KMS-11 (cell line): ENCODE measurements at regions not wholly inside any gene's neighbourhood (a gene's known extent, or its start where the extent isn't known, plus 50 kb on each side); places are given as distances from the start of the nearest gene placed in this dataset.

Experiments used
- H2AFZ ChIP-seq: fragments of 200-600 bp; sonication (generic); 2 replicates; pipeline ENCODE4 v1.6.1; 2016; ENCODE audit warnings: antibody characterized with exemption, mixed run types, low read depth
- H3K27ac ChIP-seq: fragments of 200-600 bp; sonication (generic); 2 replicates; pipeline ENCODE4 v1.6.1; 2016; ENCODE audit warnings: mild to moderate bottlenecking, mixed run types
- H3K27me3 ChIP-seq: fragments of 200-600 bp; sonication (generic); 2 replicates; pipeline ENCODE4 v1.6.1; 2017; ENCODE audit warnings: mild to moderate bottlenecking, low read depth, mixed run types, moderate library complexity; ENCODE audit not compliant: insufficient read depth
- H3K36me3 ChIP-seq: fragments of 200-600 bp; sonication (generic); 2 replicates; pipeline ENCODE4 v1.6.1; 2017; ENCODE audit warnings: mild to moderate bottlenecking, mixed run types; ENCODE audit not compliant: insufficient read depth
- H3K4me1 ChIP-seq: fragments of 200-600 bp; sonication (generic); 2 replicates; pipeline ENCODE4 v1.6.1; 2016; ENCODE audit warnings: mild to moderate bottlenecking, low read depth, mixed run types; ENCODE audit not compliant: poor library complexity, severe bottlenecking
- H3K4me2 ChIP-seq: fragments of 200-600 bp; sonication (generic); 2 replicates; pipeline ENCODE4 v1.7.0; 2016; ENCODE audit warnings: mild to moderate bottlenecking, mixed run types
- H3K4me3 ChIP-seq: fragments of 200-600 bp; sonication (generic); IDR thresholded peaks from 2 replicates; pipeline ENCODE4 v1.6.1; 2017; ENCODE audit warnings: low read depth, low read length, mixed read lengths; ENCODE audit not compliant: insufficient read depth
- H3K79me2 ChIP-seq: fragments of 200-600 bp; sonication (generic); 2 replicates; pipeline ENCODE4 v1.6.1; 2016; ENCODE audit warnings: low read depth, mixed run types; ENCODE audit not compliant: insufficient read depth
- H3K9ac ChIP-seq: fragments of 200-600 bp; sonication (generic); 2 replicates; pipeline ENCODE4 v1.6.1; 2016; ENCODE audit warnings: mild to moderate bottlenecking, mixed run types
- H4K20me1 ChIP-seq: fragments of 200-600 bp; sonication (generic); 2 replicates; pipeline ENCODE4 v1.6.1; 2016; ENCODE audit warnings: mild to moderate bottlenecking, mixed run types; ENCODE audit not compliant: insufficient read depth
- TF ChIP-seq, protein P1 (sequence below): fragments of 200-600 bp; sonication (generic); conservative IDR thresholded peaks from 2 replicates; pipeline ENCODE4 v1.6.1; 2017; ENCODE audit warnings: low read depth, mild to moderate bottlenecking, antibody characterized with exemption, low read length, moderate library complexity, mixed read lengths

DNA sequence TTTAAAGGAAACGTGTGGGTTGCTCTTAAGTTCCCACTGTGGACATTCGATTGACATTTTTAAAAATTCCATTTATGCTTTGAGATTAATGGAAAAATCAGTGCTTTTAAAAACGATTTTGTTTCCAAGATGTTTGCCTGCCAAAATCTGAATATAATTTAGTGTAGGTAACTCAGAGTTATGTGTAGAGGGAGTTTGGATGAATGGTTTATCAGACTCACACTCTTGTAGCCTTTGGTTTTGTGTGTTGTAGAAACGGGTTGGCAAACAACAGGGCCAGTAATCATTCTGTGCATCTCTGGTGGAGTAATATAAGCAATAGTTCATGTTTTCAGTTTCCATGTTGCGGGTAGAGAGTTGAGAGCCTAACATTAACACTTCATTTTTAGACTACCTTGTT is 140.6 kb downstream of the RPS12 start:
- Histone ChIP-seq H3K4me3 (no peak overlapping the region), H3K36me3 (no peaks in the 10 kb centered on the region), H3K27me3 (no peaks in the 10 kb centered on the region), H3K27ac (no peak overlapping the region), H3K4me2 (no peak overlapping the region), H3K79me2 (no peaks in the 10 kb centered on the region), H4K20me1 (no peaks in the 10 kb centered on the region), H2AFZ (no peak overlapping the region), H3K4me1 (no peaks in the 10 kb centered on the region), H3K9ac (no peak overlapping the region)
- TF ChIP-seq, protein P1, sequence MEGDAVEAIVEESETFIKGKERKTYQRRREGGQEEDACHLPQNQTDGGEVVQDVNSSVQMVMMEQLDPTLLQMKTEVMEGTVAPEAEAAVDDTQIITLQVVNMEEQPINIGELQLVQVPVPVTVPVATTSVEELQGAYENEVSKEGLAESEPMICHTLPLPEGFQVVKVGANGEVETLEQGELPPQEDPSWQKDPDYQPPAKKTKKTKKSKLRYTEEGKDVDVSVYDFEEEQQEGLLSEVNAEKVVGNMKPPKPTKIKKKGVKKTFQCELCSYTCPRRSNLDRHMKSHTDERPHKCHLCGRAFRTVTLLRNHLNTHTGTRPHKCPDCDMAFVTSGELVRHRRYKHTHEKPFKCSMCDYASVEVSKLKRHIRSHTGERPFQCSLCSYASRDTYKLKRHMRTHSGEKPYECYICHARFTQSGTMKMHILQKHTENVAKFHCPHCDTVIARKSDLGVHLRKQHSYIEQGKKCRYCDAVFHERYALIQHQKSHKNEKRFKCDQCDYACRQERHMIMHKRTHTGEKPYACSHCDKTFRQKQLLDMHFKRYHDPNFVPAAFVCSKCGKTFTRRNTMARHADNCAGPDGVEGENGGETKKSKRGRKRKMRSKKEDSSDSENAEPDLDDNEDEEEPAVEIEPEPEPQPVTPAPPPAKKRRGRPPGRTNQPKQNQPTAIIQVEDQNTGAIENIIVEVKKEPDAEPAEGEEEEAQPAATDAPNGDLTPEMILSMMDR, result no peak

- H3K27ac ChIP-seq, result no peak overlapping the region
- H3K9ac ChIP-seq, result no peak overlapping the region
- no peaks in the 10 kb centered on the region for H3K36me3 ChIP-seq
- no peak overlapping the region for H2AFZ ChIP-seq
- no peak overlapping the region for H3K4me2 ChIP-seq
- TF ChIP-seq, protein P1, result no peak
- H3K4me3 ChIP-seq, result no peak overlapping the region
- H3K27me3 ChIP-seq, result no peaks in the 10 kb centered on the region
- H3K4me1 ChIP-seq, result peaks cover 32% of the 10 kb centered on the region
- no peaks in the 10 kb centered on the region for H3K79me2 ChIP-seq
- H4K20me1 ChIP-seq, result no peaks in the 10 kb centered on the region
These were observed 145.4 kb downstream of the RPS12 start for GRCh38 chr6:132959639-132960326.

- H3K27me3 ChIP-seq, result no peaks in the 10 kb centered on the region
- TF ChIP-seq, protein P1, result no peak
- H3K4me1 ChIP-seq, result peaks cover 42% of the 10 kb centered on the region
- H3K27ac ChIP-seq, result no peak overlapping the region
- H3K36me3 ChIP-seq, result no peaks in the 10 kb centered on the region
- no peak overlapping the region for H3K9ac ChIP-seq
- H2AFZ ChIP-seq, result no peak overlapping the region
- H3K4me2 ChIP-seq, result no peak overlapping the region
- no peaks in the 10 kb centered on the region for H3K79me2 ChIP-seq
- no peaks in the 10 kb centered on the region for H4K20me1 ChIP-seq
- no peak overlapping the region for H3K4me3 ChIP-seq
These were observed 146.4 kb downstream of the RPS12 start for GRCh38 chr6:132960720-132961119.

GRCh38 chr6:132961122-132961521 is 146.8 kb downstream of the RPS12 start:
- TF ChIP-seq, protein P1, result no peak
- Histone ChIP-seq H2AFZ (no peak overlapping the region), H3K4me3 (no peak overlapping the region), H3K36me3 (no peaks in the 10 kb centered on the region), H3K9ac (no peak overlapping the region), H3K4me1 (peaks cover 46% of the 10 kb centered on the region), H3K79me2 (no peaks in the 10 kb centered on the region), H3K27me3 (no peaks in the 10 kb centered on the region), H3K4me2 (no peak overlapping the region), H3K27ac (no peak overlapping the region), H4K20me1 (no peaks in the 10 kb centered on the region)
